Left lung (tissue), 4 donors: ENCODE measurements at regions not wholly inside any gene's neighbourhood (a gene's known extent, or its start where the extent isn't known, plus 50 kb on each side); places are given as distances from the start of the nearest gene placed in this dataset.

Experiments used
- ATAC-seq: fragments of 200-7000 bp; cut with Tn5 transposase; one replicate; pipeline ENCODE4 v1.9.1; 2020; ENCODE audit warnings: moderate library complexity
- DNase-seq, 4 donors: peaks; one replicate each; pipeline ENCODE4 v3.0.0-alpha.2; 2013 to 2020
- H3K27ac ChIP-seq, 2 donors: fragments of 200-600 bp; sonication (generic) in 1 of 2; one replicate each; pipeline versions ENCODE4 v1.5.0 to v1.8.0; 2020 to 2021
- H3K27me3 ChIP-seq, 2 donors: fragments of 200-600 bp; sonication (generic) in 1 of 2; one replicate each; pipeline versions ENCODE4 v1.5.0 to v1.8.0; 2020 to 2021
- H3K36me3 ChIP-seq, 2 donors: fragments of 200-600 bp; sonication (generic) in 1 of 2; one replicate each; pipeline versions ENCODE4 v1.5.0 to v1.8.0; 2020 to 2021
- H3K4me1 ChIP-seq, 2 donors: fragments of 200-600 bp; one replicate each; pipeline ENCODE4 v1.8.0; 2021
- H3K4me3 ChIP-seq, 2 donors: fragments of 200-600 bp; sonication (generic) in 1 of 2; one replicate each; pipeline versions ENCODE4 v1.5.0 to v1.8.0; 2020 to 2021; ENCODE audit warnings: mild to moderate bottlenecking in 1 of 2
- H3K9me3 ChIP-seq, 2 donors: fragments of 200-600 bp; sonication (generic) in 1 of 2; one replicate each; pipeline versions ENCODE4 v1.5.0 to v1.8.0; 2020 to 2021
- CTCF ChIP-seq, 2 donors: fragments of 200-600 bp; sonication (generic) in 1 of 2; IDR thresholded peaks; one replicate each; pipeline versions ENCODE4 v1.5.0 to v1.8.0; 2021; ENCODE audit warnings: antibody characterized with exemption in 2 of 2
- intact Hi-C, 2 donors: fragments of 100-400 bp; cut with DNase I; formaldehyde crosslinking; loops; one replicate each; pipeline versions ENCODE4 v1.11.2 to v1.14.2; 2022
- donor health status: DM: no; HTN: yes; CAD: no.
- donor health status: DM: no; HTN: no; CAD: no.

DNA sequence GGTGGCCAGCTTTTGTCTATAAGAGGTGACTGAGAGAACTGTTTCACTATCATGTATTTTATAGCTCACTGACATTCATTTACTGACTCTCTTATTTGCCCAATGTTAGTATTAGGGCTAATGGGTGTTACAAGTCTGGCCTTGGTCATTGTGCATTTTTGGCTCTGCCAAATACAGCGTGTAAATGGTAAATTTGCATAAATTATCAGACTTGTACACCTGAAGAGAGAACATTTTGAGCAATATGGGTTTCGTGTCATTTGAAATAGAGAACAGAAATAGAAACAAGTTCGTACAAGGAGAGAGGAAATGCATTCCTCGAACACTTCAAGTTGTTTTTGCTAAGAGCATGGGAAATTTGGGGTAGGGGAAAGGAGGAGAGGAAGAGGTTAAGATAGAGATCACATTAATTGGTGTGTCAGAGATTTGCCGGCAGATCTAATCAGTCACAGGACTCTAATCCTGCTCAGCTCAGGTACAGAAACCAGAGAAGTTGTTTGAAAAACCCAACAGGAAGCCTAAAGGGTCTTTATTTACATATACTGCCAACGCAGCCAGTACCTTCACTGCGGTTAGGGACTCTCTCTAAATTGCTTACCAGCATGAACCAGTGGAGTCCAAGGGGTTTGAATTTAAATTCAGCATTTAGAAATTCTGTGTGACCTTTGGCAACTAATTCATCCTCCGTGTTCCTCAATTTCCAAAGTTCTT is 261.5 kb downstream of the GPATCH2 start:
- ATAC-seq: no peak
- intact Hi-C loops: no loop called here
- no peak for DNase-seq

DNA sequence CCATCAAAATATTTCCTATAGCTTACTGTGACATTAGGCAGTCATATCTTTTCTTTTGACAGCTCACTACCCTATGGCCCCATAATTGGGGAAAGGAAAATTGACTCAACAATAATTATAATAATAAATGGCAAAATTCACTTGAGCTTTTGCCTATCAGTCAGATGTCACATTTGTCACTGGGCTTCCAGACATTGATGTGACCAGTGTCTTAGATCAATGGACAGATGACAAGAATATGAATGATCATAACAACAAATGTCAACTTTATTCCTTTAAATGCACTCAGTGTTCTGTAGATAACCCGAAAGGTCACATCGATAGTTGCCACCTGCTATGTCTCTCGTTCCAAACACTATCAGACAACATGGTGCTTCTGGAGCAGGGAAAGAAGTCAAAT is 266.7 kb downstream of the GPATCH2 start:
- Histone ChIP-seq H3K9me3 (no peaks in the 10 kb centered on the region), H3K27me3 (no peaks in the 10 kb centered on the region), H3K4me3 (no peak overlapping the region), H3K27ac (no peak overlapping the region), H3K4me1 (no peaks in the 10 kb centered on the region), H3K36me3 (no peaks in the 10 kb centered on the region)
- intact Hi-C loops: no loop called here
- DNase-seq (no peak), ATAC-seq (no peak)
- TF ChIP-seq CTCF (IDR thresholded peaks at IDR 0.05): no peak

More for the DNA sequence above, 261.5 kb downstream of the GPATCH2 start:
- peaks cover 0 to 28% of the 10 kb centered on the region in 2 donors for H3K9me3 ChIP-seq
- no peaks in the 10 kb centered on the region for H3K27me3 ChIP-seq
- no peaks in the 10 kb centered on the region for H3K36me3 ChIP-seq
- no peak overlapping the region for H3K4me3 ChIP-seq
- no peak overlapping the region for H3K27ac ChIP-seq
- TF ChIP-seq CTCF (IDR thresholded peaks at IDR 0.05): no peak
- no peaks in the 10 kb centered on the region for H3K4me1 ChIP-seq

- no peak overlapping the region for H3K27ac ChIP-seq
- H3K4me1 ChIP-seq: no peaks in the 10 kb centered on the region
- no peak for ATAC-seq
- no peaks in the 10 kb centered on the region for H3K27me3 ChIP-seq
- intact Hi-C loops: no loop called here
- H3K4me3 ChIP-seq: no peak overlapping the region
- no peaks in the 10 kb centered on the region for H3K36me3 ChIP-seq
- no peaks in the 10 kb centered on the region for H3K9me3 ChIP-seq
- TF ChIP-seq CTCF (IDR thresholded peaks at IDR 0.05): no peak
- no peak for DNase-seq
Measured at GRCh38 chr1:217363319-217363718, 267.6 kb downstream of the GPATCH2 start.

- H3K27ac ChIP-seq: no peak overlapping the region
- DNase-seq (no peak), ATAC-seq (no peak)
- no peaks in the 10 kb centered on the region for H3K4me1 ChIP-seq
- H3K9me3 ChIP-seq: no peaks in the 10 kb centered on the region
- H3K4me3 ChIP-seq: no peak overlapping the region
- no peaks in the 10 kb centered on the region for H3K36me3 ChIP-seq
- H3K27me3 ChIP-seq: no peaks in the 10 kb centered on the region
- TF ChIP-seq CTCF (IDR thresholded peaks at IDR 0.05): no peak
- intact Hi-C loops: no loop called here
Measured at GRCh38 chr1:217360510-217360909, 270.4 kb downstream of the GPATCH2 start.

- Histone ChIP-seq H3K27ac (no peak overlapping the region), H3K9me3 (no peaks in the 10 kb centered on the region), H3K4me3 (no peak overlapping the region), H3K36me3 (no peaks in the 10 kb centered on the region), H3K4me1 (no peaks in the 10 kb centered on the region), H3K27me3 (no peaks in the 10 kb centered on the region)
- intact Hi-C loops: no loop called here
- no peak for DNase-seq
- TF ChIP-seq CTCF (IDR thresholded peaks at IDR 0.05): no peak
- ATAC-seq: no peak
Measured at GRCh38 chr1:217354895-217355294, 276.0 kb downstream of the GPATCH2 start.
